ENCODE measurements at regions not wholly inside any gene's neighbourhood (a gene's known extent, or its start where the extent isn't known, plus 50 kb on each side); places are given as distances from the start of the nearest gene placed in this dataset.

- peak overlapping the region in 3 of 4 donors; percentile 55 to 83 (median 73) for H3K27ac ChIP-seq
Observed at GRCh38 chr6:816510-817084, 123.7 kb upstream of the EXOC2 start.

GRCh38 chr6:815348-815738 is 122.4 kb upstream of the EXOC2 start:
- 57 to 90% methylated on average over 2 to 3 of the region's 3 CpGs for WGBS, 2 donors (ENCODE audit: low coverage in 1 of 2)
- Histone ChIP-seq H3K36me3 (no peaks in the 10 kb centered on the region), H3K4me1 (peaks cover 0 to 66% (median 8%) of the 10 kb centered on the region in 3 donors), H3K9me3 (no peaks in the 10 kb centered on the region), H3K27ac (peak overlapping the region; percentile 7 to 83 (median 78)), H3K27me3 (no peaks in the 10 kb centered on the region), H3K4me3 (no peak overlapping the region)
- TF ChIP-seq CTCF (IDR thresholded peaks at IDR 0.05) (peak in 2 of 4 experiments; percentile 16 to 29), POLR2AphosphoS5 (IDR thresholded peaks at IDR 0.05) (no peak)
- ATAC-seq: no peak

More at GRCh38 chr6:816510-817084, 123.7 kb upstream of the EXOC2 start:
- no peak for ATAC-seq
- Histone ChIP-seq H3K9me3 (no peaks in the 10 kb centered on the region), H3K4me3 (no peak overlapping the region), H3K36me3 (no peaks in the 10 kb centered on the region), H3K4me1 (peaks cover 0 to 74% (median 8%) of the 10 kb centered on the region in 3 donors), H3K27me3 (no peaks in the 10 kb centered on the region)
- TF ChIP-seq CTCF (IDR thresholded peaks at IDR 0.05): no peak
- TF ChIP-seq POLR2AphosphoS5 (IDR thresholded peaks at IDR 0.05): no peak
- no peak for TF ChIP-seq EP300 (IDR thresholded peaks at IDR 0.05)
- TF ChIP-seq POLR2A (IDR thresholded peaks at IDR 0.05): no peak
- WGBS, 2 donors (ENCODE audit: low coverage in 1 of 2): 60 to 86% methylated on average over 7 to 11 of the region's 11 CpGs

- Histone ChIP-seq H3K4me3 (no peak overlapping the region), H3K27me3 (no peaks in the 10 kb centered on the region), H3K4me1 (peaks cover 0 to 59% (median 8%) of the 10 kb centered on the region in 3 donors), H3K36me3 (no peaks in the 10 kb centered on the region), H3K9me3 (no peaks in the 10 kb centered on the region), H3K27ac (peak overlapping the region; percentile 7 to 83 (median 78))
- no peak for ATAC-seq
- 46 to 57% methylated on average over 9 of the region's 14 CpGs for WGBS, 2 donors (ENCODE audit: low coverage in 1 of 2)
- TF ChIP-seq POLR2A (IDR thresholded peaks at IDR 0.05): no peak
- no peak for TF ChIP-seq EP300 (IDR thresholded peaks at IDR 0.05)
- peak; percentile 14 for TF ChIP-seq POLR2AphosphoS5 (IDR thresholded peaks at IDR 0.05)
Observed at GRCh38 chr6:814378-815347, 121.7 kb upstream of the EXOC2 start.

- peaks cover 0 to 41% (median 8%) of the 10 kb centered on the region in 3 donors for H3K4me1 ChIP-seq
- H3K27me3 ChIP-seq: no peaks in the 10 kb centered on the region
- no peak overlapping the region for H3K4me3 ChIP-seq
- 11 to 49% methylated on average over 2 of the region's 2 CpGs for WGBS, 2 donors (ENCODE audit: low coverage in 1 of 2)
- H3K9me3 ChIP-seq: no peaks in the 10 kb centered on the region
- no peaks in the 10 kb centered on the region for H3K36me3 ChIP-seq
- no peak for ATAC-seq
- no peak for TF ChIP-seq POLR2A (IDR thresholded peaks at IDR 0.05)
- no peak for TF ChIP-seq EP300 (IDR thresholded peaks at IDR 0.05)
- TF ChIP-seq POLR2AphosphoS5 (IDR thresholded peaks at IDR 0.05): no peak
- TF ChIP-seq CTCF (IDR thresholded peaks at IDR 0.05): no peak
- H3K27ac ChIP-seq: peak overlapping the region in 3 of 4 donors; percentile 14 to 48 (median 31)
Observed at GRCh38 chr6:811831-812230, 118.9 kb upstream of the EXOC2 start.

- ATAC-seq: no peak
- Histone ChIP-seq H3K27ac (no peak overlapping the region), H3K4me3 (no peak overlapping the region), H3K9me3 (no peaks in the 10 kb centered on the region), H3K36me3 (no peaks in the 10 kb centered on the region), H3K27me3 (no peaks in the 10 kb centered on the region), H3K4me1 (peaks cover 0 to 41% (median 8%) of the 10 kb centered on the region in 3 donors)
- TF ChIP-seq POLR2A (IDR thresholded peaks at IDR 0.05): no peak
- no peak for TF ChIP-seq CTCF (IDR thresholded peaks at IDR 0.05)
- TF ChIP-seq POLR2AphosphoS5 (IDR thresholded peaks at IDR 0.05): no peak
- TF ChIP-seq EP300 (IDR thresholded peaks at IDR 0.05): no peak
- WGBS, 2 donors (ENCODE audit: low coverage in 1 of 2): 83 to 89% methylated on average over 1 of the region's 1 CpG
Observed at GRCh38 chr6:811191-811590, 118.3 kb upstream of the EXOC2 start.
